BJ (cell line): ENCODE measurements at regions not wholly inside any gene's neighbourhood (a gene's known extent, or its start where the extent isn't known, plus 50 kb on each side); places are given as distances from the start of the nearest gene placed in this dataset.

ENCODE experiments used
- CTCF ChIA-PET: fragments of 350-600 bp; formaldehyde crosslinking; extraction: SDS; loops from one replicate; lab custom pipeline; 2021; ENCODE audit warnings: antibody characterized with exemption, inconsistent platforms; lab: Yijun Ruan, JAX
- POLR2A ChIA-PET: fragments of 300-600 bp; sonication (Branson Sonifier 250); formaldehyde crosslinking; extraction: SDS; loops from one replicate; lab custom pipeline; 2021; ENCODE audit warnings: antibody characterized with exemption; lab: Charles Lee
- DNase-seq: peaks from one replicate; pipeline ENCODE4 v3.0.0-alpha.2; 2011; ENCODE audit warnings: low read depth
- H3K27me3 ChIP-seq: 2 replicates; pipeline ENCODE4 v1.6.0; 2011; ENCODE audit warnings: low read length; ENCODE audit not compliant: control insufficient read depth, insufficient read depth
- H3K36me3 ChIP-seq: 2 replicates; pipeline ENCODE4 v1.5.1; 2011; ENCODE audit warnings: low read length; ENCODE audit not compliant: control insufficient read depth, insufficient read depth
- H3K4me3 ChIP-seq: 2 replicates; pipeline ENCODE4 v1.5.1; 2011; ENCODE audit warnings: low read depth, mild to moderate bottlenecking, control low read depth, low read length
- CTCF ChIP-seq: IDR thresholded peaks from 2 replicates; pipeline ENCODE4 v1.5.1; 2011; ENCODE audit warnings: low read depth, mild to moderate bottlenecking, control low read depth, inconsistent platforms, low read length, moderate library complexity; ENCODE audit not compliant: insufficient read depth

DNA sequence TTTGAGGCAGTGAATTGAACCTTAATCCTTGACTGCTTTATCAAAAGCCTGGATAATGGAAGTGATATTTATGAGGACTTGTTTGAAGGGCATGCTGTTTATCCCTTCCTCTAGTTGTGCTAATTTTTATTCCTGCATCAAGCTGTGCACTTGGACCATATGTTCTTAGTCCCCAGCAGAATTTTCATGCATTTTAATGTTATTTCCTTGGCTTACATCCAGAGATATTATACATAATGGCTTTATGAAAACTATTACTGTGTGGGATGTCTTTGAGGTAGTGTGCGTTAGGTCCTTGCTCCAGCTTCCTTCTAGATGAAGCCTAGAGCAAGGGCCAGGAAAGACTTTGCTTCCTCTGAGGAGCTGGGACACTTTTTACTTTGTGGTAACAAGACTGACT is 378.4 kb downstream of the LPIN1 start:
- Histone ChIP-seq H3K4me3 (no peak overlapping the region), H3K36me3 (no peaks in the 10 kb centered on the region), H3K27me3 (no peaks in the 10 kb centered on the region)
- TF ChIP-seq CTCF, result no peak
- ChIA-PET POLR2A (no interaction called here), CTCF (no interaction called here)
- no peak for DNase-seq

- TF ChIP-seq CTCF, result no peak
- Histone ChIP-seq H3K4me3 (no peak overlapping the region), H3K27me3 (no peaks in the 10 kb centered on the region; the same call in 1 of the 2 replicates), H3K36me3 (no peaks in the 10 kb centered on the region)
- DNase-seq, result no peak
- CTCF ChIA-PET, result no interaction called here
- POLR2A ChIA-PET, result no interaction called here
Observed at GRCh38 chr2:12126318-12126717, 379.9 kb downstream of the LPIN1 start.

DNA sequence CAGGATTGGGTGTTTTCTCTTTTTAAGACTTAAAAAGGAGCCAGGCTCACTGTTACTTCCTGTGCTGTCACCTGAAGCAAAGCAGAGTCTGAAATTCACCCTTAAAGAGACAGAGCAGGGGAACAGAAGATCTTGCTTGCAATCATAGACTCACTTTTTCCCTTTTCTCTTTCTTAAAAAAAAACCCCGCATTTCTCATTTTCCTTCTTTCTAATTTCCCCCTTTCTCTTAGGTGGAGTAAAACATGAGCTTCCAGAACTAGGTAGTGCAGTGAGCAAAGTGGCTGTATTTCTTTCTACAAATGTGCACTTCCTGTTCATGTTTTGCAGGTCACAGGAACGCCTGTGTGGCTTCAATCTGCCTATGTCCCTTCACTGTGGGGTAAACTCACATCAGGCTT is 381.2 kb downstream of the LPIN1 start:
- Histone ChIP-seq H3K27me3 (no peaks in the 10 kb centered on the region; the same call in 1 of the 2 replicates), H3K36me3 (no peaks in the 10 kb centered on the region), H3K4me3 (no peak overlapping the region)
- no peak for TF ChIP-seq CTCF
- POLR2A ChIA-PET, result no interaction called here
- DNase-seq, result no peak
- CTCF ChIA-PET, result no interaction called here

DNA sequence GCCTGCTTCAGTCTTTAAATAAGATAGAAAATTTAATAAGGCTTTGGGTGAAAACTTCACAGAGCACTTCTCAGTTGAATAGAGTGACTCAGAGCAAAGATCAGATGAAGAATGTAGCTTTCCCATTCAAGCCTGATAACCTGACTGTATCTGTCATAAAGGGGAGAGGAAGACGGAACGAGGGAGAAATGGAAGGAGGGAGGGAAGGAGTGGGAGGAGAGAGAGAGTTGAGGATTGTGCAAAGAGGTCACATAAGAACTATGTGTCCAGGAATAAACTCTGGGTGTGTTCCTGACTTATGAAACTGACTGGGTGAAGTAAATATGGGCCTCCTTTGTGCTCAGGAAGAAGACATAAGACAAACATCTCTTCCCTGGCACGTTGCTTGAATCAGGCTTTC is 385.5 kb downstream of the LPIN1 start:
- no peak overlapping the region for H3K4me3 ChIP-seq
- TF ChIP-seq CTCF, result no peak
- H3K27me3 ChIP-seq, result no peaks in the 10 kb centered on the region; the same call in 1 of the 2 replicates
- H3K36me3 ChIP-seq, result no peaks in the 10 kb centered on the region
- POLR2A ChIA-PET, result no interaction called here
- DNase-seq, result peak; percentile 17
- CTCF ChIA-PET, result interaction anchor here (0.6 to 1.2 kb wide), 2 partner anchors 8 to 189 kb away, joined by 3 to 4 read pairs; no protein-coding TSS in a partner anchor

DNA sequence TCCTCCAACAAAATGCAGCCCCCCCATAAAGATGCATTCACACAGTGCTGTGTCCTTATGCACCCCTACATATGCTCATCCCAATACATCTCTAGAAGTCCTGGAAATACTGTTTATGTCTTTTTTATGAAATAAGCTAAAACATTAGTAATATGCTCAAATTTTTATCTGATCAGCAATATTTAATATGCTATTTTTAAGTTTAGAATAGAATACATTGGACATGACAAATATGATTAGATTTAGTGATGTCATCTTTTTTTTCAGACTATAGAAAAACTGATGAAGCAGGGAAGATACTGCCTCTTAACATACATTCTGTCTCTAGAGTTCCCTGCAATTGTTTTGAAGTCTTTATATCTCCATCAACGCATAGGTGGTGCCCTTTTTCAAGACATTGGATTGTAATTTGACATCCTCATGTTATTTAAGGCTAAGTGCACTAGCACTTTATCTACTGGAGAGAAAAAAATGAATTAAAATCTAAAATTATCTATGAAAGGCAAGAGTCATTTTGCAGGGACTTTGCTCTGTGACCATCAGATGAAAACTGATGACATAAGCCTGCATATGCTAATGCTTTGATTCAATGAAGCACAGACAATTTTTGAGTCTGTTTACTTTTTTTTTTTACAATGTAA is 395.3 kb downstream of the LPIN1 start:
- no peaks in the 10 kb centered on the region for H3K36me3 ChIP-seq
- TF ChIP-seq CTCF, result no peak
- H3K4me3 ChIP-seq, result no peak overlapping the region
- DNase-seq, result no peak
- ChIA-PET CTCF (no interaction called here), POLR2A (no interaction called here)
- H3K27me3 ChIP-seq, result peaks cover 13% of the 10 kb centered on the region
